ENCODE measurements at regions not wholly inside any gene's neighbourhood (a gene's known extent, or its start where the extent isn't known, plus 50 kb on each side); places are given as distances from the start of the nearest gene placed in this dataset.
"Not testable (repeated sequence)": the region's sequence is repeated elsewhere in the genome, so short reads cannot be mapped to it uniquely, and the experiment has no call there.

- DNase-seq, result no peak
Measured at GRCh38 chr11:12585861-12586260, 88.4 kb upstream of the TEAD1 start.

DNA sequence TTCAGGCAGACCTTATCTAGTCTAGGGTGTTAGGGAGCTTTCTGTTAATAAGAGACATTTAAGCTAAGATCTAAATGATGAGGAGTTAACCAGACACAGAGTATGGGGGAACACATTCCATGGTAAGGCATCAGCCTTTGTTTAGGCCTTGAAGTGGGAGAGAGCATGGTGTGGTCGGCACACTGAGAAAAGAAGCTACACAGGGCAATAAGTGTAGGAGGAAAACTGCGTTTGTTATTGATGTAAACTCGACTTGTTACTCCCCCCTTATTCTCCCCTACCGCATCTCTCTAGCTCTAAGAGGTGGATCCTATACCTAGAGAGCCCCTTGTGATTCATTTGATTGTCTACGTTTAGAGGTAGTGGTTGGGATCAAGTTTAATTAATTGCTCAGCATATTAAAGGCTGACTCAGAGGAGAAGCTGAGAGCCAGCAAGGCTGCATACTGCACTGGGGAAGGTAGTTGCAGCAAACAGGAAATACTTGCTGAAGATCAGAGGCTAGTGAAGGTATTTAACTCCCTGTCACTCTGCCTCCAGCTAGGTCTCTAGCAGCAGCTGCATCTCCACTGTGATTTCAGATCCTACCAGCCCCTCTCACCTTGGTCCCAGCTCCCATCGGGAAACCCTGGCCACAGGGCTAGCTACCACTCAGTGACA lies 86.8 kb upstream of the TEAD1 start:
- DNase-seq, result no peak

DNA sequence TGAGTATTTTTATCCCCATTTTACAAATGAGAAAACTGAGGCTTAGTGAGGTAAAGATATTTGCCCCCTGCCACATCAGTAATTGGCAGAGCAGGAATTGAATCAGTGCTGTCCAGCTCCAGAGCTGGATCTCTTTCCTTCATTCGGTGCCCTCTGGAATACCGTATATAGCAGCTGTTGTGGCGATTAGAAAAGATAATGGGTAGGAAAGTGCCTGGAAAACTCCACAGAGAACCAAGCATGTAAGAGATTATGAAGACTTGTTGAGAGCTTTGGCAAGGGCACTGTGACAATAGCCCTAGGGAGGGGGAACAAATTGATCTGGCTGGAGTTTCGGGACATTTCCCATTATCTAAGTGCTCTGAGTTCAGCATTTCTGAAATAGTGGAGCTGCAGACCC lies 82.5 kb upstream of the TEAD1 start:
- no peak for DNase-seq

GRCh38 chr11:12592283-12592682 lies 81.9 kb upstream of the TEAD1 start:
- no peak for DNase-seq

DNA sequence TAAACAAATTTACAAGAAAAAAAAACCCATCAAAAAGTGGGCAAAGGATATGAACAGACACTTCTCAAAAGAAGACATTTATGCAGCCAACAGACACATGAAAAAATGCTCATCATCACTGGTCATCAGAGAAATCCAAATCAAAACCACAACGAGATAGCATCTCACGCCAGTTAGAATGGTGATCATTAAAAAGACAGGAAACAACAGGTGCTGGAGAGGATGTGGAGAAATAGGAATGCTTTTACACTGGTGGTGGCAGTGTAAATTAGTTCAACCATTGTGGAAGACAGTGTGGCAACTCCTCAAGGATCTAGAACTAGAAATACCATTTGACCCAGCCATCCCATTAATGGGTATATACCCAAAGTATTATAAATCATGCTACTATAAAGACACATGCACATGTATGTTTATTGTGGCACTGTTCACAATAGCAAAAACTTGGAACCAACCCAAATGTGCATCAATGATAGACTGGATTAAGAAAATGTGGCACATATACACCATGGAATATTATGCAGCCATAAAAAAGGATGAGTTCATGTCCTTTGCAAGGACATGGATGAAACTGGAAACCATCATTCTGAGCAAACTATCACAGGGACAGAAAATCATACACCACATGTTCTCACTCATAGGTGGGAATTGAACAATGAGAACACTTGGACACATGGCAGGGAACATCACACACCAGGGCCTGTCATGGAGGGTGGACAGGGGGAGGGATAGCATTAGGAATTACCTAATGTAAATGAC lies 79.0 kb upstream of the TEAD1 start:
- DNase-seq, result not testable (repeated sequence)

DNA sequence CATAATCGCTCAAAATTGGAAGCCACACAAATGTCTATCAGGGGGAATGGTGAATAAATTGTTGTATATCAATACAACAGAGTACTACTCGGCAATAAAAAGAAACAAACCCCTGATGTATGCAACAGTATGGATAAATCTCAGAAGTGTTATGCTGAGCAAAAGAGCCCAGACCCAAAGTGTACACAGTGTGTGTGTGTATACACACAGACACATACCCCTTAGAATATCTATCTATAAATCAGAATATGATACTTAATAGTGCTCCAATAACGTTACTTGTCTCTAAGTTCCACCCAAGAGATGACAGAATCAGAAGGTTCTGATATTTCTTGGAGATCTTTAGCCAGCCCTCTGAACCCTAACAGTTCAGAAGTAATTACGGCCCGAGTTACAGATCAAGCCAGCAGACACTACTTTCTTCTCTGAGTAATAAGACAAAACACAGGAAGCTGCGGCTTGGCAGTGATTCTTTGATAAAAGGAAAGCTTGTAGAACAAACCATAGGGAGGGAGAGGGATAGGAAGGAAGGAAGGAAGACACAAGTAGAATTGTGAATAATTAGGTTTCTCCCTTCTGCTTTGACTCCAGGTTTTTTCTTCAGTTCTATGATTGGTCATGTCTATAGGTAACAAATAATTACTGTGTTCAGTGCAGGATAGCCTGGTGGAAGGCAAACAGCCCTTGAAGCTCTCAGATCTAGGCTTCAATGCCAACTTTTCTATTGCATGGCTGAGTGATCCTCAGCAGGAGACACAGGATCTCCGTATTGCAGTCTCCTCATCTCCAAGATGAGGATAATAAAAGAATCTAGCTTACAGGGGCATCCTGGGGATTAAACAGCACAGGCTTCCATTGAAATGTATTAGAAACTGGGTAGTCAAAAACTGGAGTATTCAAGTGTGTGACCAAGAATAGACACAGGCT lies 75.6 kb upstream of the TEAD1 start:
- peak in 1 of 14 donors; percentile 41 for DNase-seq

DNA sequence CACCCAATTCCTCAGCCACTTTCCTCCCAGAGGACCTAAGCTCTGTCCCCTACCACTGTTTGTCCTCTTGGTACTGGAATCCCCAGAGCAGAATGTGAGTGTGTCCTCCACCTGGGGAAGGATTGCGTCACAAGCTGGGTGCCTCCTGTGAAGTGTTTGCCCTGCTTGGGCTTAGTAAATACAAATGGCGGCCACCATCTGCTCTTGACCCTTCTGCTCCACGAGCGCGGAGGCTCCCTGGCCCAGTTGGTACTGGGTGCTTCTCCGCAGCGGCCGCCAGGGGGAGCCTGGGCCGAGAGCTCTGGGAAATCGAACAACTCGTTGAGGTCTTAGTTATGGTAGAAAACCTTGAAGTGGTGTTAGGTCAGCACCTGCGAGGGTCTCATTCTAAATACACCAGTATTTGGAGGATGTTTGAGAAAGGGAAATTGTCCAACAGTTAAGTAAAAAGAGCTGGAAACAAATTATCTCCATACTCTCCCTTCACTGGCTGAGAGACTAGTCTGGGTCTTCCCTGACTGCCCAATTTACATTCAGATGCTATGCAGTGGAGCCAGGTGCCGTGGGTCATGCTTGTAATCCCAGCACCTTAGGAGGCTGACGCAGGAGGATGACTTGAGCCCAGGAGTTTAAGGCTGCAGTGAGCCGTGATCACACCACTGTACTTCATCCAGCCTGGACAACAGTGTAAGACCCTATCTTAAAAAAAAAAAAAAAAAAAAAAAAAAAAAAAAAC lies 74.6 kb upstream of the TEAD1 start:
- DNase-seq, result peak in 6 of 14 donors; percentile 3 to 40 (median 22)

DNA sequence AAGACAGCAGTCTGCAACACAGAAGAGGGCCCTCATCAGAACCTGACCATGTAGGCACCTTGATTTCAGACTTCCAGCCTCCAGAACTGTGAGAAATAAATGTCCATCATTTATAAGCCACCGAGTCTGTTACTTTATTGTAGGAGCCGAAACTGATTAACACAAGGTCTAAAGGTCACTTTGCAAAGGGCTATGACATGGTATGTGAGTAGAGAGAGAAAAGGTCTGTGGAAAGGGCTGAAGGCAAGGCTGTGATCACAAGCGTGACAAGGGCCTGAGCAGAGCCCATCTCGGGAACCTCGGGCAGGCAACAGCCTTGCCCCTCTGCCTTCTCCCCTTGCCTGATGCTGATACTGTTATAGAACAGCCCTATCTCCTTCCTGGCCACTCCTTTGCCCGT lies 73.4 kb upstream of the TEAD1 start:
- no peak for DNase-seq

- no peak for DNase-seq
Measured at GRCh38 chr11:12602421-12602820, 71.8 kb upstream of the TEAD1 start.

GRCh38 chr11:12603143-12604088 lies 70.8 kb upstream of the TEAD1 start:
- DNase-seq, result no peak

DNA sequence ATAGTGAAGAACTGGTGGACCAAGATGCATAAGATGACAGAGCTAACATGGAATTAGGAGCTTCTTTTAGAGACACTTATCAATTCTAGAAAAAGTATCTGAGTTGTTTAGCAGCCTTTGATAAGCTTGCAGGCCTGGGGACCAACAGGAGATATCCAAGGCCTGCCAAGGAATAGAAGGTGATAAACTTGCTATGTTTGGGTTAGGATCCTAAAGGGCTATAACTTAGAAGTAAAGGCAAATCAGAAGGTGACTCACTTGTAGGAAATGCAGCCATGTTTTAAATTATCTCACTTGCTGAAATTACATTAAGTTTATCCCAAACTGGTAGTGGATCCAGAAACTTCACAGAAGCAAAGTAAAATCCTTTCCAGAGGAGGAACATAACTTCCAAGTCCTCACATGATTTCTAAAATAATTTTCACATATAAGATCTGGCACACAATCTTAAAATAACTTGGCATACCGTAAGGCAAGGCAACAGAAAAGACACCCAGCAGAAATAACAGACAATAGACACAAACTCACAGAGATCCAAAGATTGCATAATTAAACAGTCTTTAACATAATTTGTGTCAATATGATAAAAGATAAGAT lies 69.6 kb upstream of the TEAD1 start:
- DNase-seq, result no peak

DNA sequence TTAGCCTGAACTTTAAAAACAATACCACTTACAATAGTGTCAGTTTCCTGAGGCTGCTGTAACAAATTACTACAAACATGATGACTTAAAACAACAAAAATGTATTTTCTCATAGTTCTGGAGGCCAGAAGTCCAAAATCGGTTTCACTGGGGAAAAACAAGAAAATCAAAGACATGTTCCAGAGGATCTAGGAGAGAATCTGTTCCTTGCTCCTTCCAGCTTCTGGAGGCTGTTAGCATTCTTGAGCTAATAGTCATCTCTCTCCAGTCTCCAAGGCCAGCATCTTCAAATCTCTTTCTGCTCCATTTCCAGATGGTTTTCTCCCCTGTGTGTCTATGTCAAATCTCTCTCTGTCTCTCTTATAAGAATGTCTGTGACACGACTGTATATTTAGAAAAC lies 67.6 kb upstream of the TEAD1 start:
- no peak for DNase-seq

- not testable (repeated sequence) for DNase-seq
Measured at GRCh38 chr11:12608678-12609077, 65.5 kb upstream of the TEAD1 start.

- no peak for DNase-seq
Measured at GRCh38 chr11:12611352-12611751, 62.9 kb upstream of the TEAD1 start.

GRCh38 chr11:12617632-12618031 lies 56.6 kb upstream of the TEAD1 start:
- DNase-seq, result no peak

GRCh38 chr11:12618743-12619540 lies 55.3 kb upstream of the TEAD1 start:
- DNase-seq, result no peak

- DNase-seq, result no peak
Measured at GRCh38 chr11:12623869-12624268, 50.4 kb upstream of the TEAD1 start.

All from C1 segment of cervical spinal cord (tissue), 14 donors.